Activated CD8-positive, alpha-beta T cell treated with anti-CD3 and anti-CD28 coated beads for 36 hours (primary cell): ENCODE measurements at regions not wholly inside any gene's neighbourhood (a gene's known extent, or its start where the extent isn't known, plus 50 kb on each side); places are given as distances from the start of the nearest gene placed in this dataset.
"Not testable (repeated sequence)": the region's sequence is repeated elsewhere in the genome, so short reads cannot be mapped to it uniquely, and the experiment has no call there.

Experiments
- ATAC-seq: fragments of 200-7000 bp; cut with Tn5 transposase; one replicate; pipeline ENCODE4 v1.10.0; 2021; ENCODE audit warnings: mild to moderate bottlenecking, moderate library complexity
- CTCF ChIA-PET: fragments of 350-600 bp; sonication (Branson Sonifier 250); formaldehyde crosslinking; loops from one replicate; lab custom pipeline; 2021; ENCODE audit warnings: antibody characterized with exemption; lab: Charles Lee
- POLR2A ChIA-PET: fragments of 350-600 bp; sonication (Branson Sonifier 250); formaldehyde crosslinking; loops from one replicate; lab custom pipeline; 2021; ENCODE audit warnings: antibody characterized with exemption; lab: Charles Lee
- DNase-seq: peaks from one replicate; pipeline ENCODE4 v3.0.0-alpha.2; 2020
- H3K27ac Mint-ChIP-seq: one replicate; pipeline ENCODE4 v1.8.0; 2021; ENCODE audit warnings: mild to moderate bottlenecking, mixed read lengths
- H3K27me3 Mint-ChIP-seq: one replicate; pipeline ENCODE4 v1.8.0; 2021; ENCODE audit warnings: mixed read lengths
- H3K36me3 Mint-ChIP-seq: one replicate; pipeline ENCODE4 v1.8.0; 2021; ENCODE audit warnings: low read depth, mixed read lengths
- H3K4me1 Mint-ChIP-seq: one replicate; pipeline ENCODE4 v1.8.0; 2021; ENCODE audit warnings: low read depth, mixed read lengths
- H3K4me3 Mint-ChIP-seq: one replicate; pipeline ENCODE4 v1.8.0; 2021; ENCODE audit warnings: mild to moderate bottlenecking, moderate library complexity, mixed read lengths
- H3K9me3 Mint-ChIP-seq: one replicate; pipeline ENCODE4 v1.8.0; 2021; ENCODE audit warnings: mixed read lengths
- intact Hi-C: fragments of 100-400 bp; cut with micrococcal nuclease; formaldehyde crosslinking; loops from one replicate; pipeline ENCODE4 v1.10.0; 2022
- TF ChIP-seq, protein P1 (sequence below): fragments of 200-600 bp; IDR thresholded peaks from one replicate; pipeline ENCODE4 v1.8.0; 2022; ENCODE audit warnings: antibody characterized with exemption, mild to moderate bottlenecking

- Mint-ChIP-seq H3K27me3 (peaks cover 5% of the 10 kb centered on the region), H3K36me3 (no peaks in the 10 kb centered on the region), H3K9me3 (peaks cover 11% of the 10 kb centered on the region), H3K27ac (no peak overlapping the region), H3K4me3 (no peak overlapping the region), H3K4me1 (no peaks in the 10 kb centered on the region)
- no peak for DNase-seq
- TF ChIP-seq, protein P1, sequence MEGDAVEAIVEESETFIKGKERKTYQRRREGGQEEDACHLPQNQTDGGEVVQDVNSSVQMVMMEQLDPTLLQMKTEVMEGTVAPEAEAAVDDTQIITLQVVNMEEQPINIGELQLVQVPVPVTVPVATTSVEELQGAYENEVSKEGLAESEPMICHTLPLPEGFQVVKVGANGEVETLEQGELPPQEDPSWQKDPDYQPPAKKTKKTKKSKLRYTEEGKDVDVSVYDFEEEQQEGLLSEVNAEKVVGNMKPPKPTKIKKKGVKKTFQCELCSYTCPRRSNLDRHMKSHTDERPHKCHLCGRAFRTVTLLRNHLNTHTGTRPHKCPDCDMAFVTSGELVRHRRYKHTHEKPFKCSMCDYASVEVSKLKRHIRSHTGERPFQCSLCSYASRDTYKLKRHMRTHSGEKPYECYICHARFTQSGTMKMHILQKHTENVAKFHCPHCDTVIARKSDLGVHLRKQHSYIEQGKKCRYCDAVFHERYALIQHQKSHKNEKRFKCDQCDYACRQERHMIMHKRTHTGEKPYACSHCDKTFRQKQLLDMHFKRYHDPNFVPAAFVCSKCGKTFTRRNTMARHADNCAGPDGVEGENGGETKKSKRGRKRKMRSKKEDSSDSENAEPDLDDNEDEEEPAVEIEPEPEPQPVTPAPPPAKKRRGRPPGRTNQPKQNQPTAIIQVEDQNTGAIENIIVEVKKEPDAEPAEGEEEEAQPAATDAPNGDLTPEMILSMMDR: no peak
- ChIA-PET CTCF (no interaction called here), POLR2A (interaction anchor here (0.6 kb wide), 1 partner anchor 89 kb away, joined by 3 read pairs; no protein-coding TSS in a partner anchor)
- intact Hi-C loops: no loop called here
- no peak for ATAC-seq
These were observed 214.0 kb upstream of the MAST4 start for GRCh38 chr5:66382152-66382551.

DNA sequence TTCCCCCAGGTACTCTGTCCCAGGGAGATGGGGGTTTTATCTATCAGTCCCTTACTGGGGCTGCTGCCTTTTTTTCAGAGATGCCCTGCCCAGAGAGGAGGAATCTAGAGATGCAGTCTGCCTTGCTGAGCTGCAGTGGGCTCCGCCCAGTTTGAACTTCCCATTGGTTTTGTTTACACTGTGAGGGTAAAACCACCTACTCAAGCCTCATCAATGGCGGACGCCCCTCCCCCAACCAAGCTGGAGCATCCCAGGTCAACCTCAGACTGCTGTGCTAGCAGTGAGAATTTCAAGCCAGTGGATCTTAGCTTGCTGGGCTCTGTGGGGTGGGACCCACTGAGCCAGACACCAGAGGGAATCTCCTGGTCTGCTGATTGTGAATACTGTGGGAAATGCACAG, 191.0 kb upstream of the MAST4 start:
- H3K4me3 Mint-ChIP-seq, H3K36me3 Mint-ChIP-seq, POLR2A ChIA-PET, H3K27ac Mint-ChIP-seq, H3K9me3 Mint-ChIP-seq, ATAC-seq, H3K4me1 Mint-ChIP-seq, intact Hi-C loops, DNase-seq: not testable (repeated sequence)
- H3K27me3 Mint-ChIP-seq: peaks cover 22% of the 10 kb centered on the region
- CTCF ChIA-PET: interaction anchor here (1.1 kb wide), 1 partner anchor 99 kb away, joined by 4 read pairs; no protein-coding TSS in a partner anchor

DNA sequence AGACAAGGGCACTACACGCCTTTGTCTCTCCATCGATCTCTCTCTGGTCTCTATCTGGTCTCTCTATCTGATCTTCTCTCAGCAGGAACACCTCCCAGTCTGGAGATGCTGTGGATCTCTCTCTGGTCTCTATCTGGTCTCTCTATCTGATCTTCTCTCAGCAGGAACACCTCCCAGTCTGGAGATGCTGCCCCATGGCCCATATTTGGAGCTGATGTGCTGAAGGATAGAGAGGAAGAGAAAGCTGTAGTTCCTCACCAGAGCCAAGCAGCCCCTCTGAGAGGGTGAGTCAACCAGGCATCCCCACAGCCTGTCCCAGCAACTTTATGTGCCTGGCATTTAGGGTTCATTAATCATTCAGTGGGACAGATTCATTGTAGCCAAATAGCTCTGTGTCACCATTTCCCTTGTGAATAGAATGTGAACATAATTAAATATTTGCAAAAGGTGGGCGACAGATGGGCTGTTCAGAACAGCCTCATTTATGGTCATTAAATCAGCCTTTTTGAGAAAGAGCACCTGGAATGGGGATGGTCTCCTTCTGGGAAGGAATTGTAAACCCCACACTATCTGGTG, 189.3 kb upstream of the MAST4 start:
- TF ChIP-seq, protein P1: no peak
- intact Hi-C loops: no loop called here
- Mint-ChIP-seq H3K4me1 (no peaks in the 10 kb centered on the region), H3K27me3 (peaks cover 22% of the 10 kb centered on the region), H3K27ac (no peak overlapping the region), H3K36me3 (no peaks in the 10 kb centered on the region), H3K4me3 (no peak overlapping the region), H3K9me3 (no peaks in the 10 kb centered on the region)
- CTCF ChIA-PET: interaction anchor here (0.8 to 1.0 kb wide), 2 partner anchors 62 to 100 kb away, joined by 3 read pairs; no protein-coding TSS in a partner anchor
- DNase-seq: no peak
- no peak for ATAC-seq
- POLR2A ChIA-PET: no interaction called here

GRCh38 chr5:66407765-66408164, 188.4 kb upstream of the MAST4 start:
- intact Hi-C loops: no loop called here
- no peaks in the 10 kb centered on the region for H3K9me3 Mint-ChIP-seq
- H3K4me3 Mint-ChIP-seq: no peak overlapping the region
- CTCF ChIA-PET: no interaction called here
- POLR2A ChIA-PET: no interaction called here
- H3K27ac Mint-ChIP-seq: no peak overlapping the region
- H3K27me3 Mint-ChIP-seq: peaks cover 16% of the 10 kb centered on the region
- ATAC-seq: no peak
- no peak for DNase-seq
- no peaks in the 10 kb centered on the region for H3K36me3 Mint-ChIP-seq
- H3K4me1 Mint-ChIP-seq: no peaks in the 10 kb centered on the region
- TF ChIP-seq, protein P1: no peak

DNA sequence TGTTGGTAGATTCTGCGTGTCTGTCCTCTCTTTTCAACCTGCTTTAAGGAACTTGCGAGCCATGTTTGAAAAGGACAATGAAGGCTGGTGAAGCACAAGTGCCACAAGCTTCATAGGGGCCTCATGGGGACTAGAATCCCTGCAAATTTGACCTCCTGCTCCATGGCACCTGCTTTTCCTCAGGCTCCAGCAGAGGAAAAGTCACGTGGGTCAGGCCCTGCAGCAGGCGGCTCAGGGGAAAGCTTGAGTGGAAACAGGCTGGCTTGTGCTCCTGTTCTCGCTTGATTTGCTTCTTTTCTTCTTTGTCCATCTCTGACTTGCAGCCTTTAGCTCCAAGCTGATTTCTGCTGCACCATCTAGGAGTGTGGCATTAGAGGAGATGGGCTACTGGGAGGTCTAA, 187.6 kb upstream of the MAST4 start:
- CTCF ChIA-PET: no interaction called here
- no peaks in the 10 kb centered on the region for H3K4me1 Mint-ChIP-seq
- intact Hi-C loops: no loop called here

More for the DNA sequence above, 187.6 kb upstream of the MAST4 start:
- ATAC-seq (no peak), DNase-seq (no peak)
- peaks cover 14% of the 10 kb centered on the region for H3K27me3 Mint-ChIP-seq
- TF ChIP-seq, protein P1: no peak
- no peak overlapping the region for H3K27ac Mint-ChIP-seq
- H3K9me3 Mint-ChIP-seq: no peaks in the 10 kb centered on the region
- H3K4me3 Mint-ChIP-seq: no peak overlapping the region
- no peaks in the 10 kb centered on the region for H3K36me3 Mint-ChIP-seq
- POLR2A ChIA-PET: no interaction called here
